Kasumi-1 (cell line): ENCODE measurements at regions not wholly inside any gene's neighbourhood (a gene's known extent, or its start where the extent isn't known, plus 50 kb on each side); places are given as distances from the start of the nearest gene placed in this dataset.

ENCODE experiments used
- DNase-seq, 2 experiments: peaks; one replicate each; lab custom pipeline; 2025; lab: John Stamatoyannopoulos, UW

GRCh38 chr3:117181222-117181621, 471.6 kb downstream of the TUSC7 start:
- DNase-seq: no peak

- DNase-seq: no peak
Observed at GRCh38 chr3:117184574-117184973, 475.0 kb downstream of the TUSC7 start.

- DNase-seq: no peak
Observed at GRCh38 chr3:117191245-117191644, 481.7 kb downstream of the TUSC7 start.

GRCh38 chr3:117192888-117193287, 483.3 kb downstream of the TUSC7 start:
- DNase-seq: no peak

DNA sequence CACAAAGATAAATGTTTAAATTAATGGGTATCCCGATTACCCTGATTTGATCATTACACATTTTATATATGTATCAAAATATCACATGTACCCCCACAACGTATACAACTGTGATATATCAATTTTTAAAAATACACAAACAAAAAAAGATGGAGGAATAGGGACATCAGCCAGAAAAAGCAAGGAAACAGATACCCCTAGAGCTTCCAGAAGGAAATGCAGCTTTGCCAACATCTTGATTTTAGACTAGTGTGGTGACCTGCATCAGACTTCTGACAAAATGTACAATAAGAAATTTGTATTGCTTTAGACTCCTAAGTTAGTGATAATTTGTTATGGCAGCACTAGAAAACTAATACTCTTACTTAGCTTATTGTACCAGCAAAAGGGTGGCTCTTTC, 483.8 kb downstream of the TUSC7 start:
- peak in 1 of 2 experiments; percentile 29 for DNase-seq

DNA sequence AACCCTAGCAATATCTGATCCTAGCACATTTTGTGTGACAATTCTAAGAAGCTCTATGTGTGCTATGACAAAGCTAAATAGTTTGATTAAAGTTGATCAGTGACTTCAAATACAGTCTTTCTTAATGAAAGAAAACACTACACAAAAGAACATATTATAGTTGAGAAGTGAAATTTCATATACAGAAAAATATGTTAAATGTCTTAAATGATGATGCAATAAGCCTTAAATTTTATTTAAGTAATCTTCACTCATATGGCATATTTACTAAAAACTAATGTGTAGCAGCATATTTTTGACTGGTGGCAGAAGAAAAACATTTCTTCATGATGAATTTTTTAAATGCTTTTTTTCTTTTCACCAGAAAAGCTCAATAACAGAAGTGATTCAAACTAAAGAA, 485.5 kb downstream of the TUSC7 start:
- no peak for DNase-seq

- DNase-seq: no peak
Observed at GRCh38 chr3:117200962-117201361, 491.4 kb downstream of the TUSC7 start.

DNA sequence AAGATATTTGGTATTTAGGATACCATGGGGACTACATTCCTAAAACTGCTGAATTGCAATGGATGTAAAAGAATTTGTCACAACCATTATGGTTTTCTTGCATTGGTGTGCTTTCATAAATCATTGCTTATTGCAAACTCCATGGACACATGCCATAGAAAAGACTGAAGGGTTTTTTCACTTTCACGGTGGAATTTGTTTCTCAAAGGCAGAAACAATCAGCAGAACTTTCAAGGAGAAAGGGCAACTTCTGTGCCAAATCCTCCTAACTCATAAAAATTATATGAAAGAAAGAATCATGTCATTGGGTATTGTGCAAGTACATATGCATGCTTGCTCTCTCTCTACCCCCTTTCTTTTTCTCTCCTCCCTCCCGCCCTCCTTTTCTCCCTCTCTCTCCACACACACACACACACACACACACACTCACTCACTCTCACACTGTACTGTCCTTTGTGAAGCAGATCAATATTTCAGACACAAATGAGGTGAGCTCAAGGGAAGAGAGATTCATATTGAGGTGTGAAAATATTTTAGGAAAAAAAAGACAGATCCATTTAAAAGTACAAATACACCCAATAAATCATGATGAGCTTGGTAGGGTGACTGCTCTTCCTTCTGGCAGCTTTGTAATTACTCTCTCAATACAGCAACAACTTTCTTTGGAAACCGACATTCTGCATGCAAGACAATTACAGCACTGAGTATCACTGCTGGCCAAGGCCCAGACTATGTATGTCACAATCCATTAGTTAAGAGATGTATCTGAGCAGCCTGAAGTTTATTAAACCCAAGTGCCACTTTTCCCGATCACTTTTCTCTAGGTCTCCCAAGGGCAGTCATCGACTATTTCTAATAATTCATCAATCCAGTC, 492.6 kb downstream of the TUSC7 start:
- no peak for DNase-seq

GRCh38 chr3:117217355-117217754, 507.8 kb downstream of the TUSC7 start:
- DNase-seq: no peak

GRCh38 chr3:117217760-117218316, 508.3 kb downstream of the TUSC7 start:
- no peak for DNase-seq

DNA sequence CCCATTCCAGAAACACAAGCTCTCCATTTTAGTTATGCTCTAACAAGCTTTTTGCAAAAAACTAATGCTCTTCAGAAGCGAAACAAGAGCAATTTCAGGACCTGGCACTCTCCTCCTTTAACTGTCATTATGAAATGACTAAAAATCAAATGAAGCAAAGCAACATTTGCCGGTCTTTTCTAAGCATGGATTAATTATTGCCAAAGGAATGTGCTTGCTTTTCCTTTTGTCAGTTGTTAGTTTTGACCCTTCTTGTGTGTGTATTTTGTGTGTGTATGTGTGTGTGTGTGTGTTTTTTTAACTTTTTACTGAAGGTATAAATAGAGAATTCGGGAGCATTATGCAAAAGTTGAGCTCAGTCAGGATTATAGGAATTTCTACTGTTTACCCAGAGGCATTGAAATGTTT, 509.1 kb downstream of the TUSC7 start:
- DNase-seq: no peak

DNA sequence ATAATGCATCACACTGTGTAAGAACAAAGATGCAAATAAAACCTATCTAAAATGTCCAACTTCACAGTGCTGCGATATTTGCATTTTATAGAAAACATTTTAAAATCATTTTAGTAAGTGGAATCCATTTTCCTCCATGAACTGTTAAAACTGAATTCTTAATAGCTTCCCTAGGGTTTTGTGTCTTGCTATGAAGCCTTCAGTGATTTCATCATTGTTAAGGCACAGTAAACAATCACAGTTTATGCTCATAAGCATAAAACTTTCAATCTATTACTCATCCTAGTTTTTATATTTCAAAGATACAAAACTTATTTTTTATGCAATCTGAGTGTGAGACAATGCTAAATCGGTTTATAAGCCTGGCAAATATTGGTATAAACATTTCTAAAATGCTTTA, 509.7 kb downstream of the TUSC7 start:
- DNase-seq: no peak

DNA sequence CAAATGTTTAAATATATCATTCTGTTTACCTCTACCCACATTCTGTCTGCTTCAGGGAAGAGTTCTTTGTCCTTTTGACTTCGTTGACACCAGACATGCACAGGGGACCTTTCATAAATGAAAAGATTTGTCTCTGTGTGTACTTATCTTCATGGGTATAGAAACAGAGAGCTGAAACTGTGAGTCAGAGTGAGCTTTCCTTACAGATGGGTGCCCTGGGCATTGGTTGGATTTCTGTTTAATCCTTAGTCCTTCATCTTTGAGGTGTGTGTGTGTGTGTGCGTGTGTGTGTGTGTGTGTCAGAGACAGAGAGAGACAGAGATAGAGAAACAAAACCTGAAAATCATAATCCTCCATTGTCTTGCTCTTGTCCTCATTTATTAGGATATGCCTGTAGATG, 517.4 kb downstream of the TUSC7 start:
- no peak for DNase-seq

DNA sequence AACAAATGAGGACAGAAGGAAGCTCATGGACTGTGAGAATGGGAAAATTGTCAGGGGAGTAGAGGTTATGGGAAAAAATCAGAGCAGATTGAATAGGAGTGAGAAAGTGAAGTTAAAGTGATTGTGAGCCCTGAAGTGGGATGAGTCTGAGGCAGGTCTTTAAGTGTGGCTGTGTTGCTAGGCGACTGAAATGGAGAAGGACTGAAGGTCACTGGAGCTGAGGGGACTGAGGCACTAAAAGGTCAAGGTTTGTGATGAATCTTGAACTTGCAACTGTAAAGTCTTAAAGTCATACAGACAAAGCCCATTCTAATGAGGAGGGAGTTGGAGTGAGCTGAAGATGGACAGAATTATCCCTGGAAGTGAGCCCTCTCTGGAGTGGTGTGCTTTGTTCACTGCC, 518.9 kb downstream of the TUSC7 start:
- DNase-seq: no peak

- DNase-seq: no peak
Observed at GRCh38 chr3:117230924-117231323, 521.3 kb downstream of the TUSC7 start.

DNA sequence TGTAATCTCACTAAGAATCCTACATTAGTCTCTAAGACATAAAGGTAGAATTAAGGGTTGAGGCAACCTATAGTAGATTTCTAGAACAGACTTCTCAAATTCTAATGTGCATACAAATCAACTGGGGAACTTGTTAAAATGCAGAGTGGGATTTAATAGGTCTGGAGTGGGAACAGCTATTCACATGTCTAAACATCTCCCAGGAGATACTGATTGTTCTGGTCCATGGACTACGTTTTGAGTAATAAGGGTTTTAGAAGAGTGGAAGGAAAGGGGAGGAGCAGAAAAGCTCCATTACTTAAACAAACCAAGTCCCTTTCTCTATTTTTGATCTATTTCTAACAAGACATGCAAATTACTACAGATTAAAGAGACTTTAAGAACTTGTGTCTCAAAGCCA, 524.8 kb downstream of the TUSC7 start:
- DNase-seq: no peak

DNA sequence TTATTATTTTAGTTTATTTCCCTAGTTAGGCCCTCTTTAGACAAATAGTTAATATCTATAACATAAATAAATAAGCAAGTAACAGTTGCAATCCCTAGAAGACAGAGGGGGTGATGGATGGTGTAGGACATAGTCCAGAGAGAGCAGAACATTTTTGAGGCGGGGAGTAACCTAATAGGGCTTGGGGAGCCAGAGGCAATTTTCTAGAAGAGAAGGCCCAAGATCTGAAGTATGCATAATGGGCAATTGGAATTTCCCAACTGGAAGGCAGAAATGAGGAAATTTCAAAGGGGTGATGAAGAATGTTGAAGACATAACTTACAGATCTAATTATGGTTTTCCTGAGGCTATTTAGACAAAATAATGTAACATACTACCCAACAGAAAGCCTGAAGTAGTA, 525.7 kb downstream of the TUSC7 start:
- DNase-seq: no peak

GRCh38 chr3:117238806-117239205, 529.2 kb downstream of the TUSC7 start:
- no peak for DNase-seq

GRCh38 chr3:117243657-117244056, 534.1 kb downstream of the TUSC7 start:
- DNase-seq: no peak

DNA sequence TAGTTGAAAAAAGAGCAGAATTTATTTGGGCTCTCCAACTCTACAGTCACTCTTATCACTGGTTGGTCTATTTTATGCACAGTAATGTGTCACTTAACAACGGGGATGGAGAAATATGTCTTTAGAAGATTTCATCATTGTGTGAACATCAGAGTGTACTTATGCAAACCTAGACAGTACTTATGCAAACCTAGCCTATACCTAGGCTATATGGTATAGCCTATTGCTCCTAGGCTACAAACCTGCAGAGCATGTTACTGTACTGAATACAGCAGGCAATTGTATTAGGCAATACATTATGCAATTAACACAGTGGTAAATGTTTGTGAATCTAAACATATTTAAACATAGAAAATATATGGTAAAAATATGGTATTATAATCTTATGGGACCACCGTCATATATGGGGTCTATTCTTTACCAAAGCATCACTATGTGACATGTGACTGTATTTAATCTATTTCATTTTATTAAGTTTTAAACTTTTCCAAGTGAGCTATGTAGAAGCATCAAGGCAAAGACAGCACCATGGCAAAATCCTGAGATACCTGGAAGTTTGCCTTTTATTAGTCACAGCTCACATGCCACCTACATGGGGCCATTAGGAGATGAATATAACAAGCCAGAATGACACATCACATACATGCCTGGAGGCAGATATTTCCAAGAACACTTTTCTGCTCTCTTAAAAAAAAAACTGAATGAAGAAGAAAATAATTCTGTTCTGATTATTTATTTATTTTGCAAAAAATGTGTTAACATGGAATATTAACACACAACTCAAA, 537.4 kb downstream of the TUSC7 start:
- DNase-seq: no peak

DNA sequence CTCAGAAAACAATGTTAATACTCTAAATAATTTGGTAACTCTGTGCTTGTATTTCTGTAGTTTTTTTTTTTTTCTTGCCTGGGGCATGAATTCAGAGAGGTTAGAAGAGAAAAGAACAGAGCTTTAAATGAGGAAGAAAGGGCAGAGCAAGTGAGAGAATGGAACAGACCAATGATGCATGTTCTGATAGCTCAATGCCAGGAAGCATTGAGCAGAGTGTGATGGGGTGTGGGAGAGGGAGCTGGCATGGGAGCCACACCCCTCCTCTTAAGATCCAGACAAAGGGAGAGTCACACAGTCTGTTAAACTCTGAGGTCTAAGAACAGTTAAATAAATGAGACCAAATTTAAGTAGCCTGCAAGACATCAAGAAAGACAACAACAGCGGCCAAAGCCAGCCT, 538.6 kb downstream of the TUSC7 start:
- no peak for DNase-seq

DNA sequence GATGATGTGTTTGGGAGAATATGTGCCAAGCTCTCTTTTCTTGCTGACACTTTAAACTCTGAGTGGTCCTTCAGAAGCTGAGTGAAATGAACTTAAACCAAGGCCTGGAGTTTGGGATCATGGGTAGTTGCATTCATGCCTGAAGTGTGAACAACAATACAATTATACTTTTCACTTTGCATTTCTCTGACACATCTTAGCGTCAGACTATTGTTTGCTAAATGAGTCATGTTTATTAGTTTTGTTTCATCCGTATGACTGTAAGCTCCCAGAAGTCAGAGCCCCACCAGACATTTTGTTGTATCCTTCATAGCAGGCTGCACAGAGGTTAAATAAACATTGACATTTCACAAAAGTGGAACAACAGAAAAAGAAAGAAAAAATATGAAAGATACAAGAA, 542.6 kb downstream of the TUSC7 start:
- no peak for DNase-seq

- DNase-seq: no peak
Observed at GRCh38 chr3:117252651-117253050, 543.1 kb downstream of the TUSC7 start.
